ENCODE measurements at regions not wholly inside any gene's neighbourhood (a gene's known extent, or its start where the extent isn't known, plus 50 kb on each side); places are given as distances from the start of the nearest gene placed in this dataset.

- intact Hi-C loops (cut with micrococcal nuclease; ENCODE audit: unreplicated experiment): no loop called here
- BruUV-seq (replicated peaks): no TSS peak
- Mint-ChIP-seq H3K9me3 (ENCODE audit: low read depth, unreplicated experiment) (no peaks in the 10 kb centered on the region), H3K27ac (ENCODE audit: unreplicated experiment) (no peak overlapping the region), H3K27me3 (ENCODE audit: unreplicated experiment) (no peaks in the 10 kb centered on the region), H3K36me3 (ENCODE audit: insufficient read depth, unreplicated experiment) (no peaks in the 10 kb centered on the region), H3K4me3 (ENCODE audit: low read depth, unreplicated experiment) (no peak overlapping the region), H3K4me1 (ENCODE audit: low read depth, unreplicated experiment) (no peaks in the 10 kb centered on the region)
- CTCF ChIA-PET: no interaction called here
- TF ChIP-seq CTCF (IDR thresholded peaks at IDR 0.05; ENCODE audit: unreplicated experiment): no peak
- no peak for DNase-seq
Observed at GRCh38 chr20:19961293-19961692, 55.9 kb upstream of the NAA20 start.

GRCh38 chr20:19962958-19963357 is 54.2 kb upstream of the NAA20 start:
- DNase-seq: no peak
- Mint-ChIP-seq H3K9me3 (ENCODE audit: low read depth, unreplicated experiment) (no peaks in the 10 kb centered on the region), H3K27ac (ENCODE audit: unreplicated experiment) (no peak overlapping the region), H3K4me1 (ENCODE audit: low read depth, unreplicated experiment) (no peaks in the 10 kb centered on the region), H3K27me3 (ENCODE audit: unreplicated experiment) (no peaks in the 10 kb centered on the region), H3K4me3 (ENCODE audit: low read depth, unreplicated experiment) (no peak overlapping the region), H3K36me3 (ENCODE audit: insufficient read depth, unreplicated experiment) (no peaks in the 10 kb centered on the region)
- no peak for TF ChIP-seq CTCF (IDR thresholded peaks at IDR 0.05; ENCODE audit: unreplicated experiment)
- CTCF ChIA-PET: interaction anchor here (0.6 kb wide), 1 partner anchor 486 kb away, joined by 5 read pairs; no protein-coding TSS in a partner anchor
- intact Hi-C loops (cut with micrococcal nuclease; ENCODE audit: unreplicated experiment): no loop called here
- BruUV-seq (replicated peaks): no TSS peak

DNA sequence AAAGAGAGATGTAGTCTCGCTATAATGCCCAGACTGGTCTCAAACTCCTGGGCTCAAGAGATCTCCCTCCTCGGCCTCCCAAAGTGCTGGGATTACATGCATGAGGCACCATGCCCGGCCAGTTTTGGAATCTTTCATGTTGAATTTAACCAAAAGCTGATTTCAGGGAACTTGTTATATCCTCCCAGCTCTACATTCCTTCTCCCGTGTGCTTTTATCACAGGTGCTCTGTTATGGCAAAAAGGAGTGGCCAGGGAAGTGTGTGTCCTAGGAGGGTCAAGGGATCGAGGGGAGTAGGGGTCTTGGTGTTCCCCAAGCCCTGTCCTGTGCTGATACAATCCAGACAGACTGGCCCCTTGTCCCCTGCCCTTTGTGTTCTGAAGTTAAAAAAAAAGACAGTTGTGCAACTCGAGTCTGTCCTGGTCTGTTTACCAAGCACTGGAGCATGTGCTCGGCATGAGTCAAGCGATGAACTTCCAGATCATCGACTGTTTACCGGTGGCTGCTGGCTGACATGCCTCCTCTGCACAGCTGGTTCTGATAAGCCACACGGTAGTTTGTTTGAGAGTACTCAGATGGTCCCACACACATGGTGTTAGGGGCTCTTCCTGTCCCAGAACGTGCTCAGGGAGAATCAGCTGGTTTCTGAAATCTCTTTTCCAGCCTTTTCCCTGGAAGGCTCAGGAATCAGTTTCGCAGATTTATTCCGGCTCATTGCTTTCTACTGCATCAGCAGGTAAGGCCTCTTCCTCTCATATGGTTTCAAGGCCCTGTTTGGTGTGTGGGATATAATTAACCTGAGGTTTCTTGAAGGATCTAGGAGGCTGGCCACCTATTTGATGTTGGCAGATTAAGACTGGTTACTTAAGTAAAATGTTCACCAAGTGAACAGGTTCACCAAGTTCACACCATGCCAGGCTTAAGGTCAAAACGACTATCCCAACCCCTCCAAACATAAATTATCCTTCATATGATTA is 52.6 kb upstream of the NAA20 start:
- BruUV-seq (replicated peaks): no TSS peak
- no peak overlapping the region for H3K4me3 Mint-ChIP-seq (ENCODE audit: low read depth, unreplicated experiment)
- no peaks in the 10 kb centered on the region for H3K4me1 Mint-ChIP-seq (ENCODE audit: low read depth, unreplicated experiment)
- intact Hi-C loops (cut with micrococcal nuclease; ENCODE audit: unreplicated experiment): loop anchor here (2.0 kb wide), 1 partner anchor 30 kb away; no protein-coding TSS in a partner anchor
- no peak for DNase-seq
- CTCF ChIA-PET: interaction anchor here (0.7 to 0.9 kb wide), 2 partner anchors 12 to 64 kb away, joined by 3 to 10 read pairs; no protein-coding TSS in a partner anchor
- H3K9me3 Mint-ChIP-seq (ENCODE audit: low read depth, unreplicated experiment): no peaks in the 10 kb centered on the region
- H3K36me3 Mint-ChIP-seq (ENCODE audit: insufficient read depth, unreplicated experiment): no peaks in the 10 kb centered on the region
- H3K27ac Mint-ChIP-seq (ENCODE audit: unreplicated experiment): no peak overlapping the region
- H3K27me3 Mint-ChIP-seq (ENCODE audit: unreplicated experiment): no peaks in the 10 kb centered on the region
- no peak for TF ChIP-seq CTCF (IDR thresholded peaks at IDR 0.05; ENCODE audit: unreplicated experiment)

GRCh38 chr20:19966840-19967239 is 50.3 kb upstream of the NAA20 start:
- no peaks in the 10 kb centered on the region for H3K9me3 Mint-ChIP-seq (ENCODE audit: low read depth, unreplicated experiment)
- BruUV-seq (replicated peaks): no TSS peak
- no peak for TF ChIP-seq CTCF (IDR thresholded peaks at IDR 0.05; ENCODE audit: unreplicated experiment)
- no peak overlapping the region for H3K4me3 Mint-ChIP-seq (ENCODE audit: low read depth, unreplicated experiment)
- no peaks in the 10 kb centered on the region for H3K4me1 Mint-ChIP-seq (ENCODE audit: low read depth, unreplicated experiment)
- H3K27ac Mint-ChIP-seq (ENCODE audit: unreplicated experiment): no peak overlapping the region
- no peak for DNase-seq
- CTCF ChIA-PET: no interaction called here
- H3K27me3 Mint-ChIP-seq (ENCODE audit: unreplicated experiment): no peaks in the 10 kb centered on the region
- H3K36me3 Mint-ChIP-seq (ENCODE audit: insufficient read depth, unreplicated experiment): no peaks in the 10 kb centered on the region
- intact Hi-C loops (cut with micrococcal nuclease; ENCODE audit: unreplicated experiment): no loop called here
